Kidney epithelial cell (primary cell): ENCODE measurements at regions not wholly inside any gene's neighbourhood (a gene's known extent, or its start where the extent isn't known, plus 50 kb on each side); places are given as distances from the start of the nearest gene placed in this dataset.

ENCODE experiments used
- DNase-seq: peaks from one replicate; pipeline ENCODE4 v3.0.0-alpha.2; 2010; ENCODE audit warnings: low read depth
- H3K27me3 ChIP-seq: 2 replicates; pipeline ENCODE4 v1.6.0; 2011; ENCODE audit warnings: low read length; ENCODE audit not compliant: control insufficient read depth, insufficient read depth
- H3K36me3 ChIP-seq: 2 replicates; pipeline ENCODE4 v1.5.1; 2011; ENCODE audit warnings: low read length; ENCODE audit not compliant: control insufficient read depth, insufficient read depth
- H3K4me3 ChIP-seq: 2 replicates; pipeline ENCODE4 v1.5.1; 2011; ENCODE audit warnings: low read depth, mild to moderate bottlenecking, control low read depth, low read length
- TF ChIP-seq, protein P1 (sequence below): IDR thresholded peaks from 2 replicates; pipeline ENCODE4 v1.5.1; 2011; ENCODE audit warnings: mild to moderate bottlenecking, moderate library complexity, low read length, control low read depth, inconsistent platforms; ENCODE audit not compliant: insufficient read depth, poor library complexity, severe bottlenecking

DNA sequence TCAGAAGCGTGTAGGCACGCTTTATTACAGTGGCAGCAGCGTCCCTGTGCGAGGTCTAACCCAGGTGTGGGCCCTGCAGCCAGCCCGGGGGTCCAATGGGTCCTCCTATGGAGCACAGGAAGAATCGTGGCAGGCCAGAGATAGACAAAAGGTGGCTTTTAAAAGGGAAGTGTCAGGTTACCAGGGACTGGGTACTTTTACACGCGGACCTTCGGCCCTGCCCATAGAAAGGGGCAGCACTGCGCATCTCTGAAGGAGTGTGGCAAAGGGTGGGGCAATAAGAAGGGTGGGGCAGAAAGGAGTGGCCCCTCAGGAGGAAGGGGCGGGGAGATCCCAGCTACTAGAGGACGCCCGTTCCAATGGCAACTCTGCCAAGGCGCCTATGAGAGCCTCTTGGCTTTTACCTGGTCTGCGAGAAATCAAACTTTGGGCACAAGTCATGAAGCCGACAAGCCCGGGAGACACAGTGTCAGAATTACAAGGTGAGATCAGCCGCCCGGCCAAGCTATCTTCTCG, 1419.8 kb downstream of the UQCRFS1 start:
- peak; percentile 75 for DNase-seq
- no peaks in the 10 kb centered on the region for H3K36me3 ChIP-seq
- H3K4me3 ChIP-seq: peak overlapping the region; percentile 98
- TF ChIP-seq, protein P1, sequence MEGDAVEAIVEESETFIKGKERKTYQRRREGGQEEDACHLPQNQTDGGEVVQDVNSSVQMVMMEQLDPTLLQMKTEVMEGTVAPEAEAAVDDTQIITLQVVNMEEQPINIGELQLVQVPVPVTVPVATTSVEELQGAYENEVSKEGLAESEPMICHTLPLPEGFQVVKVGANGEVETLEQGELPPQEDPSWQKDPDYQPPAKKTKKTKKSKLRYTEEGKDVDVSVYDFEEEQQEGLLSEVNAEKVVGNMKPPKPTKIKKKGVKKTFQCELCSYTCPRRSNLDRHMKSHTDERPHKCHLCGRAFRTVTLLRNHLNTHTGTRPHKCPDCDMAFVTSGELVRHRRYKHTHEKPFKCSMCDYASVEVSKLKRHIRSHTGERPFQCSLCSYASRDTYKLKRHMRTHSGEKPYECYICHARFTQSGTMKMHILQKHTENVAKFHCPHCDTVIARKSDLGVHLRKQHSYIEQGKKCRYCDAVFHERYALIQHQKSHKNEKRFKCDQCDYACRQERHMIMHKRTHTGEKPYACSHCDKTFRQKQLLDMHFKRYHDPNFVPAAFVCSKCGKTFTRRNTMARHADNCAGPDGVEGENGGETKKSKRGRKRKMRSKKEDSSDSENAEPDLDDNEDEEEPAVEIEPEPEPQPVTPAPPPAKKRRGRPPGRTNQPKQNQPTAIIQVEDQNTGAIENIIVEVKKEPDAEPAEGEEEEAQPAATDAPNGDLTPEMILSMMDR: no peak
- H3K27me3 ChIP-seq: no peaks in the 10 kb centered on the region

DNA sequence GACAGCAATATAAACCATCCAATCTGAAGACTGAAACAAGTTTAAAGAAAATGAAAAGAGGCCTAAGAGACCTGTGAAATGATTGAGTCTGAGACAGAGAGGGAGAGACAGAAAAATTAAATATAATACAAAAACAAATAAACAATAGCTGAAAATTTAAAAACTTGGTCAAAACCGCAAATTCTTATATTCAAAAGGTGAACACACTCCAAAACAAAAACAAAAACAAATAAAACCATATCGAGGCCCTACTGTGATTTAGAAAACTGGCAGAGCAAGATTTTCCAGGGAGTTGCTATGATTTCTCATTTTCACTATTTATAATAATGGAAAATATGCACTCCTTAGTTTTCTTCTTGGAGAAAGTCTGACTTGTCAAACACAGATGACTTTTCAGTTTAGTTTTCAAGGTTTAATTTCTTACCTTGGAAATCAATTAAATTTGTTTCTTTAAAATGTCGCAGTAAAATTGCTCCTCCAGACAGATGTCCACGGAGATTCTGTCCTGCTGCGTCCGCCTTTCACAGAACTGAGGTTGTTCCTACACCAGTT, 1420.3 kb downstream of the UQCRFS1 start:
- no peak for DNase-seq
- H3K27me3 ChIP-seq: no peaks in the 10 kb centered on the region
- H3K4me3 ChIP-seq: peak overlapping the region; percentile 98
- no peaks in the 10 kb centered on the region for H3K36me3 ChIP-seq
- TF ChIP-seq, protein P1: no peak

DNA sequence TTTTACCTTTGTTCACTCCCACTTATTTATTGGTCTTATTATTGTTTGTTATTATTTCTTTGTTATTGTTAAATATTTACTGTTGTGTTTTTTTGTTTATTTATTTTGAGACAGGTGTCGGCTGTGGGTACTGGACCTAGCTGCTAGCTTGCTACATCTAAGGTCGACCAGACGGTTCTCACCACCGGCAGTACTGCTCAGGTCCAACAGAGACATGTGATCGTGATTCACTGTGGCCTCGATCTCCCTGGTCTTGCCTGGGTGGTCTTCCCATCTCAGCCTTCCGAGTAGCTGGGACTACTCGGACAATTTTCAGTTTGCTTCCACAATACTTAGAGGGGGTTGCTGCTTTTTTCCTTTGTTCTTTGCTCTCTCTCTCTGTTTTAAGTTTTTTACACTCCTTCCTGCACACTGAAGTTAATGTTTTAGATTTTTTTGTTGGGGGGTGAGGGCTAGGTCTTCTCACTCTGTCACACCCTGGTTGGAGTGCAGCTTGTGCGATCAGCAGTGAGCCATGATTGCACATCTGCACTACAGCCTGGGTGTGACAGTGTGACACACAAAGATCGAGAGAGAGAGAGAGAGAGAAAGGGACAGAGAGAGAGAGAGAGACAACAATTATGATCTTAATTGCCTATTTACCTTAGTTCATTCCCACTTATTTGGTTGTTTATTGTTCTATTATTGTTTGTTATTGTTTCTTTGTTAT, 1432.4 kb downstream of the UQCRFS1 start:
- H3K27me3 ChIP-seq: no peaks in the 10 kb centered on the region
- DNase-seq: no peak
- no peak overlapping the region for H3K4me3 ChIP-seq
- TF ChIP-seq, protein P1: no peak
- no peaks in the 10 kb centered on the region for H3K36me3 ChIP-seq

DNA sequence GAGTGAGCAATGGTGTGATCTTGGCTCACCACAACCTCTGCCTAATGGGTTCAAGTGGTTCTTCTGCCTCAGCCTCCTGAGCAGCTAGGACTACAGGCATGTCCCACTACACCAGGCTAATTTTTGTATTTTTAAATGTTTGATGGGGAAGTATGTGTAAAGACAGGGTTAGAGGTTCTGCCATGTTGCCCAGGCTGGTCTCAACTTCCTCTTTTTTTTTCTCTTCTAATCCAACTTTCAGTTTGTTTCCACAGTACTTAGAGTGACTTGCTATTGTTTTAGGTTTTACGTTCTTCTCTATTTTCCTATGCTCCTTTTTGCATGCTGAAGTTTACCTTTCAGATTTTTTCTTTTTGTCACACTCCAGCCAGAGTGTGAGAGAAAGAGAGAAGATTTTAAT, 1433.0 kb downstream of the UQCRFS1 start:
- Histone ChIP-seq H3K27me3 (no peaks in the 10 kb centered on the region), H3K4me3 (no peak overlapping the region), H3K36me3 (no peaks in the 10 kb centered on the region)
- no peak for DNase-seq
- TF ChIP-seq, protein P1: no peak

DNA sequence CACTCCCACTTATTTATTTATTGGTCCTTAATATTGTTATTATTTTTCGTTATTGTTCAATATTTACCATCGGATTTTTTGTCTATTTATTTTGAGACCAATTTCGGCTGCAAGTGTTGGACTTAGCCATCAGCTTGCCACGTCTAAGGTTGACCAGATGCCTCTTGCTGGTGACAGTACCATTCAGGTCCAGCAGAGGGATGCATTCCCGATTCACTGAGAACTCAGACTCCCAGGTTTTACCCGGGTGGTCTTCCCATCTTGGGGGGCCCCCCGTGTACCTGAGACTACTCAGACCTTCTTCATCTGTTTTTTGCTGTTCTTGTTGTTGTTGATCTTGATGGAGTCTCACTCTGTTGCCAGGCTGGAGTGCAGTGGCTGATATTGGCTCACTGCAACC, 1435.2 kb downstream of the UQCRFS1 start:
- TF ChIP-seq, protein P1: no peak
- Histone ChIP-seq H3K27me3 (no peaks in the 10 kb centered on the region), H3K36me3 (no peaks in the 10 kb centered on the region), H3K4me3 (no peak overlapping the region)
- DNase-seq: no peak
